Muscle of back (tissue), 3 donors: ENCODE measurements at regions not wholly inside any gene's neighbourhood (a gene's known extent, or its start where the extent isn't known, plus 50 kb on each side); places are given as distances from the start of the nearest gene placed in this dataset.

Source experiments
- DNase-seq, 3 donors: peaks; one replicate each; pipeline versions ENCODE4 v3.0.0 to v3.0.0-alpha.2; 2013

GRCh38 chr1:232682248-232682647, 52.3 kb upstream of the SIPA1L2 start:
- no peak for DNase-seq

- peak in 1 of 3 donors; percentile 10 for DNase-seq
Measured at GRCh38 chr1:232684371-232685105, 54.6 kb upstream of the SIPA1L2 start.

DNA sequence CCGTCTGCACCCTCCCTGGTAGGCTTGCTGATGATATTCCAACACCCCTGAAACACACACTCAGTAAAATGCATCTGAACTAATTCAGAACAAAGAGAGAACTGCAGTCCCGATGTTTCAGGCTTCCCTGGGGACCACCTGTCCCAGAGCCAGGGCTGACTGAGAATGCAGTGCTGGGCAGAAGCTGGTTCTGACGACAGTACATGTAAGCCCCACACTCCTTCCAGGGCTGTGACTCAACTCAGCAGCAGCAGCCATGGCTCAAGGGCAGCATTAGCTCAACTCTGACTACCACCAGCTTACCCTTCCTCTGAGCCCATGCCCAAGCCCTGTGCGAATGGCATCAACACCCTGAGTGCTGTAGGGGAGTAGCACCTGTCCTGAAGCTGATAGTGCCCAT, 56.4 kb upstream of the SIPA1L2 start:
- no peak for DNase-seq

DNA sequence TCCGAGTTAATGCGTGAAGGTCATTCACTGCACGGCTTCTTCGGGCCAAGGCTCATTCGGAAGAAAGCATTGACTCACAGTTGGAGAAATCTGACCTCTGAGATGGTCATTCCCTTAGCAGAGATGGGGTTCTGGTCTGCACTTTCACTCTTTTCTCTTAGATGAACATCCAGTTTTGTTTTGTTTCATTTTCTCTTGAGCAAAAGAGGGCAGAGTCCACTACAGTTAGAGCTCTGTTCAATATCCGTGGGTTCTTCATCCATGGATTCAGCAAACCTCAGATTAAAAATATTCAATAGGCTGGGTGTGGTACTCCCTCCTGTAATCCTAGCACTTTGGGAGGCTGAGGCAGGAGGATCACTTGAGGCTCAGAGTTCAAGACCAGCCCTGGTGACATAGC, 57.4 kb upstream of the SIPA1L2 start:
- no peak for DNase-seq

- DNase-seq = no peak
Measured at GRCh38 chr1:232687728-232688127, 57.8 kb upstream of the SIPA1L2 start.

GRCh38 chr1:232688398-232688797, 58.5 kb upstream of the SIPA1L2 start:
- no peak for DNase-seq

DNA sequence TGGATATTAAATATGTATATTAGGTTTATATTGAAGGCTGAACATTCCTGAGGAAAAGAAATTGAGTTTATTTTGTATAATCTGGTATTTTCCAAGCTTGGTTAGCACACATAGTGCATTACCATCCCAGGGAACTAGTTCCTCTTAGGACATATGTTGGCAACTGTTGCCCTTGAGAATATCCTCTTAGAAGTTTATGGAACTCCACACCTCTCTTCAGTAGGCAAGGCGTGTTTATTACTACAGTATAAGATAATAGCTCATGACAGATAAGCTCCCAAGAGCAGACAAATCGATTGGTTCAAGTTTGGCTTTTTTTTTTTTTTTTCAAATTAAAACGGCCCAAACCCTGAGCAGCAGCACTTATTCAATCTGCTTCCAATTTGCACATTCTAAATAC, 59.8 kb upstream of the SIPA1L2 start:
- no peak for DNase-seq

GRCh38 chr1:232690285-232690935, 60.5 kb upstream of the SIPA1L2 start:
- DNase-seq = peak in 1 of 3 donors; percentile 44

- no peak for DNase-seq
Measured at GRCh38 chr1:232694475-232694874, 64.5 kb upstream of the SIPA1L2 start.

DNA sequence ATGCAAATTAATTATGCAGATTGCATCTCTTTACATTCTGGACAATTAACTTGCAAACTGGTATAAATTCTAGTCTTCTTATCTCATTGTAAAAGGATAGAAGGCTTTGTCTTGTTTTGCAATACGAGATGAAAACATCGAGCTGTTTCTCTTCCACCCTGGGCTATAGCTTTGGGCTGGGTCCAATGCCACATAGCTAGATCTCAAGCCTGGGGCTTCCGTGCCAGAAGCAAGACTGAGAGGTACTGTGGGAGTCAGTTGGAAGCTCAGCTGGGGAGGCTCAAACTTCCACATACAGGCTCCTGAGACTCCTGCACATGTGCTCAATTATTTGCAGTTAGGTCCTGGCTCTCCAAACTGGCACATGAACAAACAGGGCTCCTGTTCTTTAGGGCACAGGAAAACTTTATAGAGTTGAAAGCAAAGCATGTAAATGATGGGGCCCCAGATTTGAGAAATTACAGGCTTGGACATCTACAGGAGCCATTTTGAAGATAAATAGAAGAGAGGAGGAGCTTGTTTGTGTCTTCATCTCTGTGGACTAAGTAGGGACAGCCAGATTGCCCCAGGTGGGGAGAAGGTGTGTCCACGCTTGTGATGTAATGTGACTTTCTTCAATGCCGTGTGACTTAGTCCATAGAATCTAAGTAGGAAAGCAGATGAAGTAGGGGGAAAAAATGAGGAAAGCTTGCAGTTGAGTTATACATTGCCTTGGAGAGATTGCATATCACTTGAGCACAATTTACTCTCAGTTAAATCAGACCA, 65.9 kb upstream of the SIPA1L2 start:
- no peak for DNase-seq

DNA sequence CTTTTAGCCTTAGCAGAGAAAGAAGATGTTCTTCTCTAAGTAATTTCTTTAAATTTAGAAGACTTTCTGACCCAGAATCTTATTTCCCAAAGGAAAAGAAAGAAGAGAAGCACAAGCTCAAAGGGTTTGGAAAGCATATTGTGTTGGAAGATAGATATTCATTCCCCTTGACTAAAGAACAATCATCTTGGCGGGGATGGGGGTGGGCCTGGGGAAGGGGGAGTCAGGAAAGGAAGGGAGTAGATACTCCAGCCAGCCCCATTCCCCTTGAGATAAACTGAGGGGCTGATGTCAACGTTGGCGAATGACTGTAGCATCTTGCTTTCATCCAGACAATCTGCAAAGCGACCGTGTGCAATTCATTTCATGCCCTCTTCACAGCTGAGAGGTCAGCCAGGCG, 66.5 kb upstream of the SIPA1L2 start:
- DNase-seq = peak in 1 of 3 donors; percentile 50

GRCh38 chr1:232697187-232697822, 67.4 kb upstream of the SIPA1L2 start:
- DNase-seq = peak in 1 of 3 donors; percentile 36

DNA sequence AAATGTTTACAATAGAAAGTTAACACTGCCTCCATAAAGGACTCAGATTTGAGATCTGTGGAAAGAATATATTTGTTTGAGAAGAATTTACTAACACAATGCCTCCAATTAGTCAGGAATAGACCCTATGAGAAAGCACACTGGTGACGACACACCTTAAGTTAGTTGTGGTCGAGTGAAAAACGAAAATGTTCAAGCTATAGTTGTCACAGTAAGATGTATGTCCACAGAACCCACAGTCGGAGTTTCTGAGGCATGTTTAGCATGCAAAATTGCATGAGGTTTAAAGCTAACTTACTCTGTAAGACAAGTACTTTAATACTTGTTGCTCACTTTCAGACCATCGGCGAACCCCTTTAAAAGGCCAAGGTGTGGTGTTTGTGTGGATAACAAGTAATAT, 69.9 kb upstream of the SIPA1L2 start:
- DNase-seq = no peak

DNA sequence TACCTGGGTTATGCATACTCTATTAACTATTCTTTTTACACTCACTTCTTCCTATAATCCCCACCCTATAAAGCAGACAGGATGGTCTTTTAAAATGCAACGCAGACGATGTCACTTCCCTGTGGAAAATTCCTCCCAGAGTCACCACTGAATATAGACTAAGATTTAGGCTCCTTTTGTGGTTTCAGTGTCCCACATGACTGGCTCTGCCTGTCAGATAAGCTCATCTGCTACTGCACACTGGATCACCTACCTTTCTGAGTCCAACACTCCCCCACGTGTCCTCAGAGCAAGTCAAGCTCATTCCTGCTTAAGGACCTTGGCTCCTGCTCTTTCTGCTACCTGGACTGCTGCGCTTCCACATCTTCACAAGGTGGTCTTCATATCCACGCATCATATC, 73.0 kb upstream of the SIPA1L2 start:
- no peak for DNase-seq

DNA sequence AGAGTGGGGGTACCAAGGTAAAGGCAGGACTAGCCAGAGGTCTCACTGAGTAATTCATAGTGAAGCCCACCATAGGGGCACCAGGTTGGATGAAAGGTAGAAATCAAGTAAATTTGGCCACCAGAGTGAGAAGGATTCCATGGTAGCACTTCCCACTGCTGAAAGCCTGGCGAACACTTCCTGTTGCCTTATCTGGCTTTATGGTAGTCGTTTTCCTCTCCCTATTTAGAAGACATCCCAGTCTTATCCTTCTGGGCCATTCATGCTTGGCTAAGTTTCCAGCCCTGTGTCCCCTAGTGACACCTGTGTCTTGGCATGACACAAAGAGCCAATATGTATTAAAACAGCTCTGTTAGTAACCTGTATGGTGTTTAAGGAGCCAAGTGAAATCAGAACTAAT, 74.3 kb upstream of the SIPA1L2 start:
- DNase-seq = no peak

DNA sequence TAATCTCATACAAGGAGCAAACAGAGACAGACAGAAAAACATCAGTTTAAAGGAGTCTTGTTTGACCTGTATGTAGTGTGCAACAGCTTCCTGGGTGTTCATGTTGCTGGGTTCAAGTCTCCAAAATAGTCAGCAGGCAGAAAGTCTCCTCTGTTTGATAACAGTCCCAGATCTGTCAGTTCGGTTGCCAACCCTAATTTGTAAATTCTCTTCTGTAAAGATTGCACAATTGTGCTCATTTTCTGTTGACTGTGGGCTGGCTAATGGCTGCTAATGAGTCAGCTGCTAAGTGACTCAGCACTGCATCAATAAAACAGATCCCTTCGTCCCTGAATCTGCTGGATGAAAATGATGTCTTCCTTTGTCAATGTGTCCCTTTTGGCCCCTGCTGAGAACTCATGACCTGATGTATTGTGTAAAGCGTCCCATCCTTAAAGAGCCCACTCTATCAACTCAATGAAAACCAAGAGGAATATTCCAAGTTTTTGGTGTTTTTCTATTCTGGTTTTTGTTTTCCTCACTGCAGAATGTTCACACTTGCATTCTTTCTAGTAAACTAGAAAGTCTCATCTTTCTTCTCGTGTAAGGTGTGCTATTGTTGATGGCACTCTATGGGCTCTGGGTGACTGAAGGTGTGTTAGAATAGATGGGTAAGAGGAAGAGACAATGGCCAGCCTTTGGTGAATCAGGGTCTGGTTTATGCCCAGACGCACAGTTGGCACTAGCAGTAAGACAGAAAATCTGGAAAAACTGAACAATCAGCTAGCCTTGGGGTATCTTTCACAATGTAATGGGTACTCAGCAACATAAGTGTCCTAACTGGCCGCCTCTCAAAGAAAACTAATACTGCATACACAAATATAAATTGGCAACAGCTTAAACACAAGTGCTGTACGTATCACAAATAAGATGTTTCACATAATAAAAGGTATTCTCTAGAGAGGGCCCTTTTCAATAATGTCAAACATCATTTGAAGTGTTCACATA, 75.1 kb upstream of the SIPA1L2 start:
- DNase-seq = peak; percentile 42 to 67 (median 57)

GRCh38 chr1:232705815-232706575, 76.1 kb upstream of the SIPA1L2 start:
- no peak for DNase-seq

DNA sequence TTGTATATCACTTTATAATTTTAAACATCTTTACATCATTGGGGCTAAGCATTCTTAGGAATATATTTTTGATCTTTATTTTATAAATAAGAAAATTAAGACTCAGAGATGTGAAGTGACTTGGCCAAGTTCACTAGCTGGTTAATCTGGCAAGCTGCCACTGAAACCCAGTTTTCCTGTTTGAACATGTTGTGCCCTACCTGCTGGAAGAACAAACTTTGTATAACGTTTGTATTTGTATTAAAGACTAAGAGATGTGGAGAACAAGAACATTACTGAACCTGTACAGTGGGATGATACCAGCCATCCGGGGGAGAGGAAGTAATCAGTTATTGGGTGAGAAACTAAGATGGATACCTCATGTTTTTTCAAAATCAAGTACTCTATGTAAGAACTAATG, 77.2 kb upstream of the SIPA1L2 start:
- DNase-seq = no peak

GRCh38 chr1:232709386-232709785, 79.5 kb upstream of the SIPA1L2 start:
- peak in 1 of 3 donors; percentile 46 for DNase-seq

DNA sequence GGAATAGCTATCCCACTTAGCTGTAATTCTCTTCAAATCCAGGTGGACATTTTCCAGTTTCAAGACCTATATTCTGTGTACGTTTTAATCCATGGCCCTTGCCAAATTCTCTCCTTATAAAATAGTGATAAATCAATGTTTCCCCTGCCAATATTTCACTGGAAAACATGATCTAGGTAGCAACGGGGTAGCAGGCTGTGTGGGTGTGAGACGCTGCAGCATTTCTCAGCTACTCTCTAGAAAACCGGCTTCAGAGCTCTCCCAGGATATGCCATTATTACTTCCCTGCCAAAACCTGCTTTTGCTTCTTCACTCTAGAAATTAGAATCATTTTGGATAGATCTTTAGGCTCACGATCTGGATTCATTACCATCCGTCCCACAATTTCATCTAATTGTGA, 82.1 kb upstream of the SIPA1L2 start:
- DNase-seq = peak in 1 of 3 donors; percentile 22
